OCI-LY3 (cell line): ENCODE measurements at regions not wholly inside any gene's neighbourhood (a gene's known extent, or its start where the extent isn't known, plus 50 kb on each side); places are given as distances from the start of the nearest gene placed in this dataset.

ENCODE experiments used
- H2AFZ ChIP-seq: fragments of 200-600, 300-600 bp; shearing (Covaris generic); 2 replicates; pipeline ENCODE4 v1.6.0; 2014; ENCODE audit warnings: antibody characterized with exemption, low read depth, low read length
- H3K27ac ChIP-seq: fragments of 200-600, 300-600 bp; sonication (generic); 2 replicates; pipeline ENCODE4 v1.5.1; 2014; ENCODE audit warnings: mild to moderate bottlenecking, low read length, moderate library complexity, mixed read lengths
- H3K27me3 ChIP-seq: fragments of 200-600, 300-600 bp; sonication (generic); 2 replicates; pipeline ENCODE4 v1.6.1; 2014; ENCODE audit warnings: low read depth, low read length, mixed read lengths
- H3K36me3 ChIP-seq: fragments of 200-600, 300-600 bp; sonication (generic); replicated peaks from 2 replicates; pipeline ENCODE3; 2014; ENCODE audit warnings: low read depth, low read length, mixed read lengths
- H3K4me1 ChIP-seq: fragments of 300-600, 200-600 bp; sonication (generic); 2 replicates; pipeline ENCODE4 v1.6.1; 2014; ENCODE audit warnings: low read length, mixed read lengths
- H3K4me2 ChIP-seq: fragments of 200-600, 300-600 bp; sonication (generic); 2 replicates; pipeline ENCODE4 v1.6.1; 2014; ENCODE audit warnings: low read length, mixed read lengths
- H3K4me3 ChIP-seq: fragments of 300-600, 200-600 bp; sonication (generic); 2 replicates; pipeline ENCODE4 v1.5.1; 2014; ENCODE audit warnings: antibody characterized with exemption, mild to moderate bottlenecking, low read length, moderate library complexity
- H3K79me2 ChIP-seq: fragments of 300-600, 200-600 bp; shearing (Covaris generic); 2 replicates; pipeline ENCODE4 v1.6.1; 2014; ENCODE audit warnings: mild to moderate bottlenecking, low read length, mixed read lengths
- H3K9ac ChIP-seq: fragments of 300-600, 200-600 bp; shearing (Covaris generic); 2 replicates; pipeline ENCODE4 v1.6.0; 2014; ENCODE audit warnings: mild to moderate bottlenecking, low read length, moderate library complexity
- H3K9me3 ChIP-seq: fragments of 200-600, 300-600 bp; shearing (Covaris generic); 2 replicates; pipeline ENCODE4 v1.6.1; 2014; ENCODE audit warnings: low read length, mixed read lengths; ENCODE audit not compliant: insufficient read depth
- H4K20me1 ChIP-seq: fragments of 200-600, 300-600 bp; sonication (generic); 2 replicates; pipeline ENCODE4 v1.6.1; 2016; ENCODE audit warnings: low read length, mixed read lengths; ENCODE audit not compliant: insufficient read depth
- EZH2phosphoT487 ChIP-seq: fragments of 200-600 bp; shearing (Covaris generic); IDR thresholded peaks from 2 replicates; pipeline ENCODE4 v1.6.1; 2018; ENCODE audit warnings: antibody characterized with exemption, mixed run types, low read depth
- TF ChIP-seq, protein P1 (sequence below): fragments of 200-600, 300-600 bp; sonication (generic); IDR thresholded peaks from 2 replicates; pipeline ENCODE4 v1.5.1; 2014; ENCODE audit warnings: antibody characterized with exemption, low read length, low read depth

DNA sequence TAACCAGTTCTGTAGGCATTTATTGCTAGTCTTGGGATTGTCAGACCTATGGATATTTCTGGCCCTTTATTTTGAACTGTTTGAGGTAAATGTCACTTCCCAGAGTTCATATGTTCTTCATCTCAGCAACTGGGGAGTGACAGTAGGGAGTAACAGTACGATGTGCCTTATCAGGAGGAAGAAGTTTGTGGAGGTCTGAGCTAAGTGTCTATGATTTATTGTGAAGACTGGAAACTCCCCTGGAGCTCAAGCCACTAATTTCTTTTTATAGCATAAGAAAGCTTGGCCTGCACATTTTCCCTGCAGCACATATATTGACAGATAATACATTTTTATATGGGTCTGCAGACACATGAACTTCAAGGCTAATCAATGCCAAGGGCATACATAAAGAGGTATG, 383.8 kb downstream of the GRXCR1 start:
- H2AFZ ChIP-seq: no peak overlapping the region
- no peaks in the 10 kb centered on the region for H3K9me3 ChIP-seq
- H3K79me2 ChIP-seq: no peaks in the 10 kb centered on the region
- H4K20me1 ChIP-seq: no peaks in the 10 kb centered on the region
- no peaks in the 10 kb centered on the region for H3K4me1 ChIP-seq
- H3K4me2 ChIP-seq: no peak overlapping the region
- H3K36me3 ChIP-seq: no peaks in the 10 kb centered on the region
- H3K27ac ChIP-seq: no peak overlapping the region
- H3K4me3 ChIP-seq: no peak overlapping the region
- H3K27me3 ChIP-seq: no peaks in the 10 kb centered on the region
- H3K9ac ChIP-seq: no peak overlapping the region
- no peak for TF ChIP-seq EZH2phosphoT487
- TF ChIP-seq, protein P1, sequence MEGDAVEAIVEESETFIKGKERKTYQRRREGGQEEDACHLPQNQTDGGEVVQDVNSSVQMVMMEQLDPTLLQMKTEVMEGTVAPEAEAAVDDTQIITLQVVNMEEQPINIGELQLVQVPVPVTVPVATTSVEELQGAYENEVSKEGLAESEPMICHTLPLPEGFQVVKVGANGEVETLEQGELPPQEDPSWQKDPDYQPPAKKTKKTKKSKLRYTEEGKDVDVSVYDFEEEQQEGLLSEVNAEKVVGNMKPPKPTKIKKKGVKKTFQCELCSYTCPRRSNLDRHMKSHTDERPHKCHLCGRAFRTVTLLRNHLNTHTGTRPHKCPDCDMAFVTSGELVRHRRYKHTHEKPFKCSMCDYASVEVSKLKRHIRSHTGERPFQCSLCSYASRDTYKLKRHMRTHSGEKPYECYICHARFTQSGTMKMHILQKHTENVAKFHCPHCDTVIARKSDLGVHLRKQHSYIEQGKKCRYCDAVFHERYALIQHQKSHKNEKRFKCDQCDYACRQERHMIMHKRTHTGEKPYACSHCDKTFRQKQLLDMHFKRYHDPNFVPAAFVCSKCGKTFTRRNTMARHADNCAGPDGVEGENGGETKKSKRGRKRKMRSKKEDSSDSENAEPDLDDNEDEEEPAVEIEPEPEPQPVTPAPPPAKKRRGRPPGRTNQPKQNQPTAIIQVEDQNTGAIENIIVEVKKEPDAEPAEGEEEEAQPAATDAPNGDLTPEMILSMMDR: no peak

DNA sequence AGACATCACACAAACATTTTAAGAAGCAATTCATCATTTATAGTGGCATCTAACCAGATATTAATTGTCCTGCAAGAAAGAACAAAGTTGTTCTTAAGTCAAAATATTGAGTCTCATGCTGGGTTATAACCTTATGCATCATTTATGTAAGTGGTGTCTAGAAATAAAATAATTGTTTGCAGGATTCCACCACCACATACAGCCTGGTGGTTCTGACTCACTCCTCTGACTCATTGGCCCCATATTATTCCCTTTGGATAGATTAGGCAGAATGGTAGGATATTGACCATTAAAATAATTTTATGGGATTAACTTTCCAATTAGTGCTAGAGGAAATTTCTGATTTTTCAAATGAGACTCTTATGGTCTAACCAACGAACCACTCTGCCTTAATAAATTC, 384.5 kb downstream of the GRXCR1 start:
- no peak overlapping the region for H3K27ac ChIP-seq
- no peak overlapping the region for H3K9ac ChIP-seq
- no peaks in the 10 kb centered on the region for H3K79me2 ChIP-seq
- H3K4me2 ChIP-seq: no peak overlapping the region
- H4K20me1 ChIP-seq: no peaks in the 10 kb centered on the region
- no peaks in the 10 kb centered on the region for H3K36me3 ChIP-seq
- no peaks in the 10 kb centered on the region for H3K4me1 ChIP-seq
- H3K9me3 ChIP-seq: no peaks in the 10 kb centered on the region
- TF ChIP-seq, protein P1: no peak
- no peak for TF ChIP-seq EZH2phosphoT487
- no peak overlapping the region for H3K4me3 ChIP-seq
- H2AFZ ChIP-seq: no peak overlapping the region
- no peaks in the 10 kb centered on the region for H3K27me3 ChIP-seq

DNA sequence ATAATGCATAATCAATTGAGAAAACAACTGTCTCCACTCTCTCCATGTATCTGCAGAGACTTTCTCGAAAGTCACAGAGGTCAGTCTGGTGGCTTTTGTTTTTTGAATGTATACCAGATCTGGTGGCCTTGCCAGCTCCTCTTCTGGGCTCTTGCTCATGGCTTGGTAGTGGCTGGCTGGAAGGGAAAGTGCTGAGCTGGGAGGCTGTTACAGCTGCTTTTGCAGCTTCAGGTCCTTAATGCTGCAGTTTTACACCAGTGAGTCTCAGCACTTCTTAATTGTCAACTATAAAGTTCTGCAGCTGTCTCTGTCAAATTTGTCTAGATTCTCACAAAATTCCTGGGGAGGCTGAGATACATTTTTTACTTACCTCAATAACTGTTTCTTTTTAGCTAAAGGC, 390.0 kb downstream of the GRXCR1 start:
- no peaks in the 10 kb centered on the region for H3K27me3 ChIP-seq

DNA sequence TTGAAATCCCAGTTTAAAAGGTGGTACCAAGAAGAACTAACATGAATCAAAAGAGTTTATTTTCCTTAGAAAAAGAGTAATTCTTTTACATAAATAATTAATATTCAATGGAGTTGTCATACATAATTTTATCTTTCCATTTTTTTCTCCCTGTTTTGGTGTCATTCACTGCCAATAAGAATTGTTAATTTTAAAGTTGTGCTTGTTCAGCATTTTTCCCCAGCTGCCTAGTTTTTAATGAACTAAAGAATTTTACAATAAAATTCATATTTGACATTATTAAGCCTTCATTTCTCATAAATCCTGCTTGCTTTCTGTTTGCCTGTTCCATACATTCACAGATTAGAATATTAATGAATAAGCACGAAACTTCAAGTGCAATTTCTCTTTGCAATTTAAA, 393.6 kb downstream of the GRXCR1 start:
- H3K79me2 ChIP-seq: no peaks in the 10 kb centered on the region
- H3K9ac ChIP-seq: no peak overlapping the region
- H3K27ac ChIP-seq: no peak overlapping the region
- H4K20me1 ChIP-seq: no peaks in the 10 kb centered on the region
- H3K27me3 ChIP-seq: no peaks in the 10 kb centered on the region
- H2AFZ ChIP-seq: no peak overlapping the region
- H3K9me3 ChIP-seq: no peaks in the 10 kb centered on the region
- H3K36me3 ChIP-seq: no peaks in the 10 kb centered on the region
- TF ChIP-seq EZH2phosphoT487: no peak
- TF ChIP-seq, protein P1: no peak
- no peaks in the 10 kb centered on the region for H3K4me1 ChIP-seq
- no peak overlapping the region for H3K4me3 ChIP-seq
- no peak overlapping the region for H3K4me2 ChIP-seq

More for the DNA sequence above, 390.0 kb downstream of the GRXCR1 start:
- no peak overlapping the region for H3K9ac ChIP-seq
- no peaks in the 10 kb centered on the region for H3K9me3 ChIP-seq
- TF ChIP-seq EZH2phosphoT487: no peak
- TF ChIP-seq, protein P1: no peak
- H3K4me2 ChIP-seq: no peak overlapping the region
- no peaks in the 10 kb centered on the region for H4K20me1 ChIP-seq
- no peaks in the 10 kb centered on the region for H3K4me1 ChIP-seq
- H2AFZ ChIP-seq: no peak overlapping the region
- no peaks in the 10 kb centered on the region for H3K36me3 ChIP-seq
- no peak overlapping the region for H3K4me3 ChIP-seq
- H3K27ac ChIP-seq: no peak overlapping the region
- H3K79me2 ChIP-seq: no peaks in the 10 kb centered on the region
